Naive thymus-derived CD8-positive, alpha-beta T cell (primary cell): ENCODE measurements at regions not wholly inside any gene's neighbourhood (a gene's known extent, or its start where the extent isn't known, plus 50 kb on each side); places are given as distances from the start of the nearest gene placed in this dataset.
"Not testable (repeated sequence)": the region's sequence is repeated elsewhere in the genome, so short reads cannot be mapped to it uniquely, and the experiment has no call there.

Experiments
- ATAC-seq, 2 donors: fragments of 150-1000 bp; cut with Tn5 transposase in 1 of 2; sonication (Bioruptor Pico), chemical (Tn5 transposase) in 1 of 2; 1 replicate in 1 of 2; 2 replicates in 1 of 2; pipeline ENCODE4 v1.10.0; 2021; ENCODE audit warnings: mild to moderate bottlenecking in 2 of 2, moderate library complexity in 2 of 2
- POLR2A ChIA-PET: fragments of 350-600 bp; sonication (Branson Sonifier 250); formaldehyde crosslinking; loops from one replicate; lab custom pipeline; 2021; ENCODE audit warnings: antibody characterized with exemption; lab: Charles Lee
- DNase-seq, 10 donors: peaks; one replicate each; pipeline versions ENCODE4 v3.0.0 to v3.0.0-alpha.2; 2020 to 2022
- H3K27ac Mint-ChIP-seq, 10 donors: one replicate each; pipeline ENCODE4 v1.8.0; 2020 to 2022; ENCODE audit warnings: mild to moderate bottlenecking in 10 of 10, mixed read lengths in 10 of 10, moderate library complexity in 4 of 10, inconsistent platforms in 1 of 10
- H3K27me3 Mint-ChIP-seq, 5 donors: one replicate each; pipeline ENCODE4 v1.8.0; 2021 to 2022; ENCODE audit warnings: mixed read lengths in 5 of 5
- H3K36me3 Mint-ChIP-seq, 3 donors: one replicate each; pipeline ENCODE4 v1.8.0; 2020 to 2022; ENCODE audit warnings: mixed read lengths in 3 of 3, mild to moderate bottlenecking in 2 of 3, inconsistent platforms in 1 of 3
- H3K4me1 Mint-ChIP-seq, 4 donors: one replicate each; pipeline ENCODE4 v1.8.0; 2021 to 2022; ENCODE audit warnings: mixed read lengths in 4 of 4
- H3K4me3 Mint-ChIP-seq, 10 donors: one replicate each; pipeline ENCODE4 v1.8.0; 2020 to 2022; ENCODE audit warnings: mild to moderate bottlenecking in 10 of 10, mixed read lengths in 10 of 10, moderate library complexity in 6 of 10, inconsistent platforms in 1 of 10
- H3K9me3 Mint-ChIP-seq, 9 donors: one replicate each; pipeline ENCODE4 v1.8.0; 2020 to 2022; ENCODE audit warnings: mixed read lengths in 9 of 9, mild to moderate bottlenecking in 3 of 9, inconsistent platforms in 1 of 9, moderate library complexity in 1 of 9

GRCh38 chr2:91685541-91685940, 2994.1 kb downstream of the RPIA start:
- POLR2A ChIA-PET, ATAC-seq, H3K4me1 Mint-ChIP-seq, H3K4me3 Mint-ChIP-seq, H3K9me3 Mint-ChIP-seq, H3K36me3 Mint-ChIP-seq, H3K27me3 Mint-ChIP-seq, H3K27ac Mint-ChIP-seq: not testable (repeated sequence)
- DNase-seq: peak in 1 of 10 donors; percentile 14

DNA sequence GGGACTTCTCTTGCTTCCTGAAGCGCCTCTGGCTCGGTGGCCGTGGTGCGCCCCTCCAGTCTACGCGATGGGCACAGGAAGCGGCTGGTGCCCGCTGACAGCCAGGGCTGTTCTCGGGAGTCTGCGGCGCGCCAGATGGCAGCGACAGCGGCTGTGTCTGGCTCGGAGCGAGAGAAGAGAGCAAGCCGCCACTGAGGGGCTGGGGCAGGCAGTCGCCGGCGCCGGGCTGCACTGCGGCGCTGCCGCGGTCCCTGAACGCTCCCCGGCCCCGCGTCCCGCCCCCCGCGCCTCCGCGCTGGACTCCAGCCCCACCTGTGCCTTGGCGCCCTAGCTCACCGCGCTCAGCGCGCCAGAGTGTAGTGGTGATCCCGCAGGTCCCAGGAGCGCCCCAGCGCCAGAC, 2994.6 kb downstream of the RPIA start:
- H3K36me3 Mint-ChIP-seq, H3K9me3 Mint-ChIP-seq, H3K27ac Mint-ChIP-seq, ATAC-seq, H3K27me3 Mint-ChIP-seq, H3K4me1 Mint-ChIP-seq, DNase-seq, H3K4me3 Mint-ChIP-seq, POLR2A ChIA-PET: not testable (repeated sequence)
